ENCODE measurements at regions not wholly inside any gene's neighbourhood (a gene's known extent, or its start where the extent isn't known, plus 50 kb on each side); places are given as distances from the start of the nearest gene placed in this dataset.

- TF ChIP-seq CTCF (IDR thresholded peaks at IDR 0.05) (no peak), POLR2A (IDR thresholded peaks at IDR 0.05) (no peak)
These were observed 55.3 kb upstream of the SPATA31E1 start for GRCh38 chr9:87827341-87827740.

Data from uterus (tissue), 2 donors.